ENCODE measurements at regions not wholly inside any gene's neighbourhood (a gene's known extent, or its start where the extent isn't known, plus 50 kb on each side); places are given as distances from the start of the nearest gene placed in this dataset.

DNA sequence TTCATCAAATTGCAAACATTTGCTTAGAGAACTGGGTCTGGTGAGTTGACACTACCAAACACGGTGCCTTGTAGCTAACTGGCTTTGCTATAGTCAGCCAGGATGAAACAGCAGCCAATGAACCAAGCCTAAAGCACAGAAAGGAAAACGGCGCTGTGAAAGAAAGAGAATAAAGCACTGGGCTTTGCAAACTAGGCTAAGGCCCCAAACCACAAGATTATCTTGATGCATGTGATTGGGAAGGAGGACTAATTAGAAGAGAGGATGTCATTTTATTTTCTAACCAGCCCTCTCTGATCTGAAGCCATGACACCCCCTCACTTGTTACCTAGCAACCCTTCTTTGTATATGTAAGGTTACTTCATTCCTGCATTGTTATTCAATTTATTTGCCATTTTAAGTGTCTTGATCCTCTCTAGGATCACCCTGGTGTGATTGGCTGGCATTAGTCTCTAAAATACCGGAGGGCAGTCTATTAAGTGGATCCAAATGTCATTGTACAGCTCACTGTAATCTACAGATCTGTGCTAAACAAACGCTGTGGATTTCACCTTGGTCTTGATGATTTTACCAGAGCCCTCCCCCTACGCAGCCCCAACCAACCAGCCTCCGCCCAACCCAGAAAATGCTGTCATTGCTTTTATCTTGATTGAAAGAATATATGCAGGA lies 395.4 kb upstream of the ACVR2A start (continued):
- TF ChIP-seq, protein P1, sequence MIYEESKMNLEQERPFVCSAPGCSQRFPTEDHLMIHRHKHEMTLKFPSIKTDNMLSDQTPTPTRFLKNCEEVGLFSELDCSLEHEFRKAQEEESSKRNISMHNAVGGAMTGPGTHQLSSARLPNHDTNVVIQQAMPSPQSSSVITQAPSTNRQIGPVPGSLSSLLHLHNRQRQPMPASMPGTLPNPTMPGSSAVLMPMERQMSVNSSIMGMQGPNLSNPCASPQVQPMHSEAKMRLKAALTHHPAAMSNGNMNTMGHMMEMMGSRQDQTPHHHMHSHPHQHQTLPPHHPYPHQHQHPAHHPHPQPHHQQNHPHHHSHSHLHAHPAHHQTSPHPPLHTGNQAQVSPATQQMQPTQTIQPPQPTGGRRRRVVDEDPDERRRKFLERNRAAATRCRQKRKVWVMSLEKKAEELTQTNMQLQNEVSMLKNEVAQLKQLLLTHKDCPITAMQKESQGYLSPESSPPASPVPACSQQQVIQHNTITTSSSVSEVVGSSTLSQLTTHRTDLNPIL (CRISPR knock-in tag; IDR thresholded peaks at IDR 0.05; ENCODE audit: low read depth): no peak
- TF ChIP-seq PPARA (CRISPR knock-in tag; IDR thresholded peaks at IDR 0.05; ENCODE audit: borderline replicate concordance): no peak

DNA sequence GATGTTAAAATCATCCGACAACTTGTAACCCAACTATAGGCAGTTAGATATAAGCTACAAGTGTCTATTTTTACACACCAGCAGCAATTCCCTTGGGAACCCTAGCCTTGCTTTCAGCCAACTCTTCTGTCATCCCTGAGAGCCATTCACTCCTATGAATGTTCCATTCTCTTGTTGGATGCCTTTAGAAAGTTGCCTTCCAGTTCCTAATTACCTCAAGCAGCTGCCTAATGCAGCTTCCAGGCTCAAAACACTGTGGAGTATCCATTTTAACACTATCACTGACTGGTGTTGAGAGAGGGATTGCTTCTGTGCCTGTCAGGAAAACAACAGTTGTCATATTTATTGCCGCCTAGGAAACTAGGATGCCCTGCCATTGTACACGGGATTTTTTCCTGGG lies 402.0 kb upstream of the ACVR2A start:
- no peak for ATAC-seq
- TF ChIP-seq TOX (CRISPR knock-in tag; IDR thresholded peaks at IDR 0.05; ENCODE audit: borderline replicate concordance): no peak
- no peak for TF ChIP-seq PPARA (CRISPR knock-in tag; IDR thresholded peaks at IDR 0.05; ENCODE audit: borderline replicate concordance)
- TF ChIP-seq, protein P2, sequence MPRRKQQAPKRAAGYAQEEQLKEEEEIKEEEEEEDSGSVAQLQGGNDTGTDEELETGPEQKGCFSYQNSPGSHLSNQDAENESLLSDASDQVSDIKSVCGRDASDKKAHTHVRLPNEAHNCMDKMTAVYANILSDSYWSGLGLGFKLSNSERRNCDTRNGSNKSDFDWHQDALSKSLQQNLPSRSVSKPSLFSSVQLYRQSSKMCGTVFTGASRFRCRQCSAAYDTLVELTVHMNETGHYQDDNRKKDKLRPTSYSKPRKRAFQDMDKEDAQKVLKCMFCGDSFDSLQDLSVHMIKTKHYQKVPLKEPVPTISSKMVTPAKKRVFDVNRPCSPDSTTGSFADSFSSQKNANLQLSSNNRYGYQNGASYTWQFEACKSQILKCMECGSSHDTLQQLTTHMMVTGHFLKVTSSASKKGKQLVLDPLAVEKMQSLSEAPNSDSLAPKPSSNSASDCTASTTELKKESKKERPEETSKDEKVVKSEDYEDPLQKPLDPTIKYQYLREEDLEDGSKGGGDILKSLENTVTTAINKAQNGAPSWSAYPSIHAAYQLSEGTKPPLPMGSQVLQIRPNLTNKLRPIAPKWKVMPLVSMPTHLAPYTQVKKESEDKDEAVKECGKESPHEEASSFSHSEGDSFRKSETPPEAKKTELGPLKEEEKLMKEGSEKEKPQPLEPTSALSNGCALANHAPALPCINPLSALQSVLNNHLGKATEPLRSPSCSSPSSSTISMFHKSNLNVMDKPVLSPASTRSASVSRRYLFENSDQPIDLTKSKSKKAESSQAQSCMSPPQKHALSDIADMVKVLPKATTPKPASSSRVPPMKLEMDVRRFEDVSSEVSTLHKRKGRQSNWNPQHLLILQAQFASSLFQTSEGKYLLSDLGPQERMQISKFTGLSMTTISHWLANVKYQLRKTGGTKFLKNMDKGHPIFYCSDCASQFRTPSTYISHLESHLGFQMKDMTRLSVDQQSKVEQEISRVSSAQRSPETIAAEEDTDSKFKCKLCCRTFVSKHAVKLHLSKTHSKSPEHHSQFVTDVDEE (CRISPR knock-in tag; IDR thresholded peaks at IDR 0.05): no peak
- no peak for TF ChIP-seq TCF4 (CRISPR knock-in tag; IDR thresholded peaks at IDR 0.05; ENCODE audit: borderline replicate concordance)
- TF ChIP-seq, protein P3, sequence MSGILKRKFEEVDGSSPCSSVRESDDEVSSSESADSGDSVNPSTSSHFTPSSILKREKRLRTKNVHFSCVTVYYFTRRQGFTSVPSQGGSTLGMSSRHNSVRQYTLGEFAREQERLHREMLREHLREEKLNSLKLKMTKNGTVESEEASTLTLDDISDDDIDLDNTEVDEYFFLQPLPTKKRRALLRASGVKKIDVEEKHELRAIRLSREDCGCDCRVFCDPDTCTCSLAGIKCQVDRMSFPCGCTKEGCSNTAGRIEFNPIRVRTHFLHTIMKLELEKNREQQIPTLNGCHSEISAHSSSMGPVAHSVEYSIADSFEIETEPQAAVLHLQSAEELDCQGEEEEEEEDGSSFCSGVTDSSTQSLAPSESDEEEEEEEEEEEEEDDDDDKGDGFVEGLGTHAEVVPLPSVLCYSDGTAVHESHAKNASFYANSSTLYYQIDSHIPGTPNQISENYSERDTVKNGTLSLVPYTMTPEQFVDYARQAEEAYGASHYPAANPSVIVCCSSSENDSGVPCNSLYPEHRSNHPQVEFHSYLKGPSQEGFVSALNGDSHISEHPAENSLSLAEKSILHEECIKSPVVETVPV (CRISPR knock-in tag; IDR thresholded peaks at IDR 0.05): no peak
- no peak for TF ChIP-seq GLIS3 (CRISPR knock-in tag; IDR thresholded peaks at IDR 0.05)
- TF ChIP-seq RARB (CRISPR knock-in tag; IDR thresholded peaks at IDR 0.05): no peak
- no peak for TF ChIP-seq ZFP30 (CRISPR knock-in tag; IDR thresholded peaks at IDR 0.05)
- no peak for TF ChIP-seq ZC3H10 (CRISPR knock-in tag; IDR thresholded peaks at IDR 0.05)
- TF ChIP-seq ESRRG (CRISPR knock-in tag; IDR thresholded peaks at IDR 0.05): no peak
- TF ChIP-seq, protein P4, sequence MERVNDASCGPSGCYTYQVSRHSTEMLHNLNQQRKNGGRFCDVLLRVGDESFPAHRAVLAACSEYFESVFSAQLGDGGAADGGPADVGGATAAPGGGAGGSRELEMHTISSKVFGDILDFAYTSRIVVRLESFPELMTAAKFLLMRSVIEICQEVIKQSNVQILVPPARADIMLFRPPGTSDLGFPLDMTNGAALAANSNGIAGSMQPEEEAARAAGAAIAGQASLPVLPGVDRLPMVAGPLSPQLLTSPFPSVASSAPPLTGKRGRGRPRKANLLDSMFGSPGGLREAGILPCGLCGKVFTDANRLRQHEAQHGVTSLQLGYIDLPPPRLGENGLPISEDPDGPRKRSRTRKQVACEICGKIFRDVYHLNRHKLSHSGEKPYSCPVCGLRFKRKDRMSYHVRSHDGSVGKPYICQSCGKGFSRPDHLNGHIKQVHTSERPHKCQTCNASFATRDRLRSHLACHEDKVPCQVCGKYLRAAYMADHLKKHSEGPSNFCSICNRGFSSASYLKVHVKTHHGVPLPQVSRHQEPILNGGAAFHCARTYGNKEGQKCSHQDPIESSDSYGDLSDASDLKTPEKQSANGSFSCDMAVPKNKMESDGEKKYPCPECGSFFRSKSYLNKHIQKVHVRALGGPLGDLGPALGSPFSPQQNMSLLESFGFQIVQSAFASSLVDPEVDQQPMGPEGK (CRISPR knock-in tag; IDR thresholded peaks at IDR 0.05; ENCODE audit: borderline replicate concordance): no peak
- no peak for TF ChIP-seq ISL1 (CRISPR knock-in tag; IDR thresholded peaks at IDR 0.05)
- TF ChIP-seq SNAI2 (CRISPR knock-in tag; IDR thresholded peaks at IDR 0.05): no peak
- TF ChIP-seq OSR1 (CRISPR knock-in tag; IDR thresholded peaks at IDR 0.05): no peak
- TF ChIP-seq, protein P1 (CRISPR knock-in tag; IDR thresholded peaks at IDR 0.05; ENCODE audit: low read depth): no peak
- TF ChIP-seq ZNF8 (CRISPR knock-in tag; IDR thresholded peaks at IDR 0.05): no peak
- TF ChIP-seq ARNTL (CRISPR knock-in tag; IDR thresholded peaks at IDR 0.05; ENCODE audit: borderline replicate concordance, low read depth): no peak
- TF ChIP-seq CSDC2 (CRISPR knock-in tag; IDR thresholded peaks at IDR 0.05): no peak
- no peak for TF ChIP-seq ZNF565 (CRISPR knock-in tag; conservative IDR thresholded peaks at IDR 0.05; ENCODE audit: low read depth)

DNA sequence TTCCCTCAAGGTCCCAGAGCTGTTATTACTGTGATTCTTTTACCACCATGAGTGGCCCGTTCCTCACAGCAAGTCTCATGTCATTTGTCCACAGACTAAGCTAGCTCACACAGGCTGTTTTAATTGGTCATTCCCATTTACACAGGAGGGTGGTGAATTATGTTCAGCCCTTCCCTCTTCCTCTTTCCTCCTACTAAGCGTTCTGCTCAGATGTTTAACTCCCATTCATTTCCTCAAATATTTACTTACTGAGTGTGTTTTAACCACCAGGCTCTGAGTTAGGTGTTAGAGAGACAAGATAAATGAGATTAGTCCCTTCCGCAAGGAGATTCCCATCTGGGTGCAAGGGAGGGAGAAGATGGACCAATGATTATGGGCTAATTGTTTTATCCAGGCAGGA lies 403.6 kb upstream of the ACVR2A start:
- ATAC-seq: no peak
- TF ChIP-seq, protein P3 (CRISPR knock-in tag; IDR thresholded peaks at IDR 0.05): no peak
- TF ChIP-seq ZNF565 (CRISPR knock-in tag; conservative IDR thresholded peaks at IDR 0.05; ENCODE audit: low read depth) (no peak), ARNTL (CRISPR knock-in tag; IDR thresholded peaks at IDR 0.05; ENCODE audit: borderline replicate concordance, low read depth) (no peak), CSDC2 (CRISPR knock-in tag; IDR thresholded peaks at IDR 0.05) (no peak), RARB (CRISPR knock-in tag; IDR thresholded peaks at IDR 0.05) (no peak), GLIS3 (CRISPR knock-in tag; IDR thresholded peaks at IDR 0.05) (no peak)
